H1 (cell line): ENCODE measurements at regions not wholly inside any gene's neighbourhood (a gene's known extent, or its start where the extent isn't known, plus 50 kb on each side); places are given as distances from the start of the nearest gene placed in this dataset.

Experiments used
- CTCF ChIA-PET: fragments of 300-600 bp; sonication (Branson Sonifier 250); formaldehyde crosslinking; loops from one replicate; lab custom pipeline; 2021; ENCODE audit not compliant: partially characterized antibody; lab: Charles Lee
- POLR2A ChIA-PET: fragments of 300-600 bp; sonication (Branson Sonifier 250); formaldehyde crosslinking; loops from one replicate; lab custom pipeline; 2021; ENCODE audit warnings: inconsistent platforms; ENCODE audit not compliant: partially characterized antibody; lab: Charles Lee
- DNase-seq, 2 experiments: peaks; one replicate each; pipeline versions ENCODE4 v3.0.0 to v3.0.0-alpha.2; 2010 to 2022; ENCODE audit warnings: low spot score in 2 of 2, low read depth in 1 of 2, mixed read lengths in 1 of 2
- FAIRE-seq: peaks from 2 replicates; lab custom pipeline; 2011; peaks lifted over from hg19 to GRCh38; lab: Jason Lieb, UNC
- H2AFZ ChIP-seq: 2 replicates; pipeline ENCODE4 v1.8.1; 2012; ENCODE audit warnings: low read length, inconsistent platforms
- H2AK5ac ChIP-seq: 2 replicates; pipeline ENCODE4 v1.6.1; 2013; ENCODE audit warnings: low read depth, low read length
- H2BK120ac ChIP-seq: replicated peaks from 2 replicates; pipeline ENCODE3; 2013; ENCODE audit warnings: low read depth, low read length, inconsistent platforms
- H2BK12ac ChIP-seq: 2 replicates; pipeline ENCODE4 v1.6.1; 2013; ENCODE audit warnings: low read depth, low read length
- H2BK15ac ChIP-seq: 2 replicates; pipeline ENCODE4 v1.6.1; 2013; ENCODE audit warnings: low read length
- H2BK20ac ChIP-seq: 2 replicates; pipeline ENCODE4 v1.6.1; 2013; ENCODE audit warnings: low read length
- H2BK5ac ChIP-seq: 2 replicates; pipeline ENCODE4 v1.6.1; 2013; ENCODE audit warnings: low read depth, low read length
- H3K14ac ChIP-seq: 2 replicates; pipeline ENCODE4 v1.6.1; 2013; ENCODE audit warnings: inconsistent platforms; ENCODE audit not compliant: insufficient read length
- H3K18ac ChIP-seq: 2 replicates; pipeline ENCODE4 v1.6.1; 2013; ENCODE audit warnings: low read length; ENCODE audit errors: extremely low read depth
- H3K23ac ChIP-seq: 2 replicates; pipeline ENCODE4 v1.6.1; 2013; ENCODE audit warnings: inconsistent platforms; ENCODE audit not compliant: insufficient read length
- H3K23me2 ChIP-seq: 2 replicates; pipeline ENCODE4 v1.6.1; 2013; ENCODE audit warnings: low read depth, low read length
- H3K27ac ChIP-seq: 2 replicates; pipeline ENCODE4 v1.6.1; 2011; ENCODE audit warnings: low read depth, low read length, inconsistent platforms
- H3K27me3 ChIP-seq, 4 experiments: replicated peaks in 1 of 4; 1 replicate in 1 of 4; 2 replicates in 3 of 4; pipeline versions ENCODE4 v1.6.1 to v1.8.1; 2011 to 2013; ENCODE audit warnings: low read length in 3 of 4, mild to moderate bottlenecking in 3 of 4, inconsistent platforms in 2 of 4, mixed read lengths in 2 of 4, moderate library complexity in 1 of 4; ENCODE audit not compliant: control insufficient read depth in 3 of 4, insufficient read depth in 3 of 4; ENCODE audit errors: extremely low read depth in 1 of 4
- H3K36me3 ChIP-seq, 4 experiments: 2 replicates each; pipeline versions ENCODE4 v1.6.1 to v1.8.1; 2011 to 2013; ENCODE audit warnings: mild to moderate bottlenecking in 4 of 4, low read length in 3 of 4, moderate library complexity in 2 of 4, control low read depth in 1 of 4, inconsistent platforms in 1 of 4; ENCODE audit not compliant: insufficient read depth in 4 of 4, control insufficient read depth in 2 of 4
- H3K4ac ChIP-seq: replicated peaks from 2 replicates; pipeline ENCODE3; 2013; ENCODE audit warnings: low read length, low read depth, mixed read lengths, inconsistent platforms; ENCODE audit not compliant: insufficient read length
- H3K4me1 ChIP-seq, 4 experiments: replicated peaks in 1 of 4; 1 replicate in 1 of 4; 2 replicates in 3 of 4; pipeline versions ENCODE4 v1.6.1 to v1.8.1; 2011 to 2013; ENCODE audit warnings: low read length in 3 of 4, inconsistent platforms in 2 of 4, mixed read lengths in 1 of 4; ENCODE audit not compliant: insufficient read depth in 4 of 4, control insufficient read depth in 3 of 4
- H3K4me2 ChIP-seq, 2 experiments: 2 replicates each; pipeline versions ENCODE4 v1.6.1 to v1.8.1; 2011 to 2013; ENCODE audit warnings: low read depth in 2 of 2, low read length in 2 of 2, control low read depth in 1 of 2, inconsistent platforms in 1 of 2, mild to moderate bottlenecking in 1 of 2; ENCODE audit not compliant: insufficient read depth in 1 of 2
- H3K4me3 ChIP-seq, 4 experiments: fragments of 200-600, 300-600 bp in 1 of 4; sonication (generic), shearing (Covaris generic), sonication (Bioruptor Twin) in 1 of 4; 2 replicates each; pipeline versions ENCODE4 v1.5.1 to v1.8.1; 2011 to 2016; ENCODE audit warnings: low read length in 4 of 4, low read depth in 3 of 4, control low read depth in 2 of 4, inconsistent platforms in 2 of 4, mild to moderate bottlenecking in 2 of 4, mixed read lengths in 1 of 4, moderate library complexity in 1 of 4; ENCODE audit not compliant: insufficient read depth in 2 of 4; ENCODE audit errors: extremely low read depth in 1 of 4
- H3K56ac ChIP-seq: replicated peaks from 2 replicates; pipeline ENCODE3; 2013; ENCODE audit warnings: low read depth, mild to moderate bottlenecking, mixed read lengths, low read length, inconsistent platforms; ENCODE audit not compliant: insufficient read length
- H3K79me1 ChIP-seq: 2 replicates; pipeline ENCODE4 v1.6.1; 2013; ENCODE audit warnings: low read depth, low read length, control low read depth
- H3K79me2 ChIP-seq, 2 experiments: 2 replicates each; pipeline versions ENCODE4 v1.6.1 to v1.8.1; 2012 to 2013; ENCODE audit warnings: low read length in 2 of 2, mild to moderate bottlenecking in 2 of 2, inconsistent platforms in 1 of 2; ENCODE audit not compliant: insufficient read depth in 2 of 2, control insufficient read depth in 1 of 2
- H3K9ac ChIP-seq, 4 experiments: replicated peaks in 1 of 4; 1 replicate in 1 of 4; 2 replicates in 3 of 4; pipeline versions ENCODE4 v1.6.1 to v1.8.1; 2011 to 2013; ENCODE audit warnings: low read depth in 3 of 4, low read length in 3 of 4, control low read depth in 2 of 4, mild to moderate bottlenecking in 2 of 4, moderate library complexity in 2 of 4, inconsistent platforms in 1 of 4; ENCODE audit errors: extremely low read depth in 1 of 4
- H3K9me3 ChIP-seq, 2 experiments: 2 replicates each; pipeline versions ENCODE4 v1.6.1 to v1.8.1; 2012 to 2013; ENCODE audit warnings: mild to moderate bottlenecking in 2 of 2, moderate library complexity in 2 of 2, control low read depth in 1 of 2, inconsistent platforms in 1 of 2, low read depth in 1 of 2, low read length in 1 of 2, mixed read lengths in 1 of 2; ENCODE audit not compliant: insufficient read depth in 2 of 2
- H4K20me1 ChIP-seq, 2 experiments: replicated peaks in 1 of 2; 2 replicates each; pipeline versions ENCODE3 to v1.8.1; 2011 to 2013; ENCODE audit warnings: inconsistent platforms in 2 of 2, low read length in 2 of 2, mild to moderate bottlenecking in 1 of 2; ENCODE audit not compliant: insufficient read depth in 2 of 2, control insufficient read depth in 1 of 2
- H4K5ac ChIP-seq: 2 replicates; pipeline ENCODE4 v1.6.1; 2013; ENCODE audit warnings: low read length, low read depth, mixed read lengths, inconsistent platforms; ENCODE audit not compliant: insufficient read length
- H4K8ac ChIP-seq: 2 replicates; pipeline ENCODE4 v1.8.0; 2013; ENCODE audit warnings: mild to moderate bottlenecking, moderate library complexity, low read length, inconsistent platforms; ENCODE audit not compliant: insufficient read depth; ENCODE audit errors: extremely low read depth
- H4K91ac ChIP-seq: replicated peaks from 2 replicates; pipeline ENCODE3; 2013; ENCODE audit warnings: low read length, mixed read lengths, inconsistent platforms; ENCODE audit not compliant: insufficient read length
- FOSL1 ChIP-seq: IDR thresholded peaks from 2 replicates; pipeline ENCODE4 v1.6.1; 2011; ENCODE audit warnings: mild to moderate bottlenecking, low read depth, low read length, moderate library complexity; ENCODE audit not compliant: insufficient read depth
- GABPA ChIP-seq: IDR thresholded peaks from 2 replicates; pipeline ENCODE4 v1.6.1; 2011; ENCODE audit warnings: mild to moderate bottlenecking, low read length, moderate library complexity, borderline replicate concordance; ENCODE audit not compliant: insufficient read depth
- JUND ChIP-seq: IDR thresholded peaks from 2 replicates; pipeline ENCODE4 v1.6.1; 2011; ENCODE audit warnings: mild to moderate bottlenecking, improper control_type of control experiment, low read length
- SP2 ChIP-seq: IDR thresholded peaks from 2 replicates; pipeline ENCODE4 v1.6.1; 2012; ENCODE audit warnings: mild to moderate bottlenecking, low read length, inconsistent platforms
- WGBS, 2 experiments: shearing (Covaris generic) in 1 of 2; methylation state at CpG; one replicate each; pipeline versions ENCODE4 v1.1.6 to v1.1.7; 2013 to 2015; ENCODE audit warnings: low lambda C conversion rate in 2 of 2, mixed read lengths in 2 of 2, inconsistent platforms in 1 of 2, low coverage in 1 of 2, missing lambda C conversion rate in 1 of 2; ENCODE audit not compliant: insufficient replicate concordance in 2 of 2, insufficient coverage in 1 of 2, insufficient read length in 1 of 2; ENCODE audit errors: extremely low coverage in 1 of 2, missing lambda C conversion rate in 1 of 2; 5-methylcytosine and 5-hydroxymethylcytosine counted together

DNA sequence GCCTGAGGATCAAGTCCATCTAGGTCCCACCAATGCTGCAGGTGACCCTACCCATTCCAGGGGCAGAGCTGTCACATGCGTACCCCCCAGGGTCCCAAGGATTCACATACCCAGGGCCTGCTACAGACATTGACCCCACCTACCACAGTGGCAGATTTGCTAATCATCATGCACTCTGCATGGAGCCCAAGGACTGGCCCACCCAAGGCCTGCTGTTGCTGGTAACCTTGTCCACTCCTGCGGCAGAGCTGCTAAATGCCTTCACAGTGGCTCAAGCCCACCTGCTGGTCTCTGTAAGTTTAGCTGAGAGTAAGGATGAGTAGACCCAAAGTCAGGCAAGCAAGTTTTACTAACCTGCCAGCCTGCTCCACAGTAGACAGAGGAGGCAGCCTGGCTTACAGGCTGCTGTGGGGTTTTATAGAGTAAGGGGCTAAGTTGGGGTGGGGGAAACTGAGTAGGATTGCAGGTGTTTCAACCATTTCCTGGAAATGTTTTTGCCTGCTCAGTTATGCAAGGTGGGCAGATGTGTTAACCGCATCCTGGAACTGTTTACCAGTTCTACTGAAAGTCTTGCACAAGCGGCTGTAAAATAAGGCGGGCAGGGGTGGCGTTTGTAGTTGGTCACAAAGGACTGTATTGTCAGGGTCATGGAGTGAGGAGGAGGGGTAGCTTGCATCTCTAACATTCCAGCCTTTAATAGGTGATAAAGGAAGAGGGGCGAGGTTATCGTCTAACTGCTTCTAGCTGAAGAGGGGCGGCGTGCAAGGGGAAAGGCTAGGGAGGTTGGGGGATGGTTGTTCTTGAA is 2163.5 kb upstream of the WWC1 start:
- H3K23me2 ChIP-seq: no peaks in the 10 kb centered on the region; the same call in 1 of the 2 replicates
- ChIA-PET CTCF (interaction anchor here (1.1 kb wide), 1 partner anchor 13 kb away, joined by 4 read pairs; no protein-coding TSS in a partner anchor), POLR2A (interaction anchor here (0.7 to 1.1 kb wide), 2 partner anchors 10 to 353 kb away, joined by 3 read pairs; no protein-coding TSS in a partner anchor)
- H2AFZ ChIP-seq: no peak overlapping the region
- H2BK15ac ChIP-seq: no peak overlapping the region
- H3K4me2 ChIP-seq: no peak overlapping the region
- H3K27me3 ChIP-seq: no peaks in the 10 kb centered on the region
- H3K4me3 ChIP-seq: no peak overlapping the region
- no peak overlapping the region for H3K56ac ChIP-seq
- no peaks in the 10 kb centered on the region for H3K36me3 ChIP-seq
- H3K18ac ChIP-seq: no peak overlapping the region
- no peak overlapping the region for H3K9ac ChIP-seq
- WGBS, 2 experiments: 95% methylated on average over 8 of the region's 10 CpGs; no CpG with 5 or more reads in 1 of the 2 experiments
- FAIRE-seq (no peak), DNase-seq (no peak)
- H3K79me1 ChIP-seq: no peaks in the 10 kb centered on the region
- 0 out of 4 replicates have a peak, but pooled peaks cover 5% of the 10 kb centered on the region in 2 experiments for H3K9me3 ChIP-seq
- H3K79me2 ChIP-seq: no peaks in the 10 kb centered on the region
- H3K4me1 ChIP-seq: no peaks in the 10 kb centered on the region
- no peak overlapping the region for H4K5ac ChIP-seq
- H2BK20ac ChIP-seq: no peak overlapping the region
- no peak overlapping the region for H2BK12ac ChIP-seq
- H3K4ac ChIP-seq: no peak overlapping the region
- no peak overlapping the region for H4K91ac ChIP-seq
- no peak overlapping the region for H3K23ac ChIP-seq
- no peaks in the 10 kb centered on the region for H4K20me1 ChIP-seq
- no peak overlapping the region for H2BK120ac ChIP-seq
- no peak overlapping the region for H2AK5ac ChIP-seq
- H3K14ac ChIP-seq: no peak overlapping the region
- H3K27ac ChIP-seq: no peak overlapping the region
- H2BK5ac ChIP-seq: no peak overlapping the region
- no peak overlapping the region for H4K8ac ChIP-seq
- no peak for TF ChIP-seq GABPA
- no peak for TF ChIP-seq FOSL1
- no peak for TF ChIP-seq SP2
- no peak for TF ChIP-seq JUND
